ENCODE measurements at regions not wholly inside any gene's neighbourhood (a gene's known extent, or its start where the extent isn't known, plus 50 kb on each side); places are given as distances from the start of the nearest gene placed in this dataset.

GRCh38 chr5:166595274-166595951 lies 1696.0 kb upstream of the WWC1 start:
- no peak overlapping the region for H3K4me3 ChIP-seq (ENCODE audit: control extremely low read depth in 1 of 5, extremely low read depth in 1 of 5, insufficient read depth in 1 of 5, low read depth in 2 of 5, low read length in 4 of 5)
- H3K4me2 ChIP-seq (replicated peaks; ENCODE audit: low read depth, low read length, poor library complexity, severe bottlenecking) = no peak overlapping the region
- no peaks in the 10 kb centered on the region for H4K20me1 ChIP-seq (ENCODE audit: control insufficient read depth, insufficient read depth, low read length, poor library complexity, severe bottlenecking)
- H3K4me3 Mint-ChIP-seq = no peak overlapping the region
- no peaks in the 10 kb centered on the region for H3K4me1 Mint-ChIP-seq
- H3K27ac ChIP-seq (ENCODE audit: low read length in 2 of 2) = no peak overlapping the region
- ChIA-PET POLR2A (no interaction called here), CTCF (no interaction called here)
- no peak overlapping the region for H3K27ac Mint-ChIP-seq
- TF ChIP-seq EZH2 (IDR thresholded peaks at IDR 0.05; ENCODE audit: borderline replicate concordance, insufficient read depth, low read depth, low read length, poor library complexity, severe bottlenecking) (no peak), CTCF (IDR thresholded peaks at IDR 0.05) (no peak)
- H3K4me1 ChIP-seq (ENCODE audit: control insufficient read depth in 2 of 2, insufficient read depth in 2 of 2, low read length in 2 of 2) = no peaks in the 10 kb centered on the region
- WGBS (ENCODE audit: insufficient coverage) = 67% methylated on average over 1 of the region's 7 CpGs
- no peak overlapping the region for H3K9ac ChIP-seq (ENCODE audit: low read length)
- H3K27me3 ChIP-seq (replicated peaks in 1 of 4; ENCODE audit: control extremely low read depth in 1 of 4, control insufficient read depth in 3 of 4, insufficient read depth in 4 of 4, low read length in 3 of 4) = no peaks in the 10 kb centered on the region
- H3K9me3 ChIP-seq (ENCODE audit: control extremely low read depth in 1 of 3, control insufficient read depth in 2 of 3, insufficient read depth in 1 of 3, low read length in 2 of 3) = peaks cover 0 to 7% (median 0%) of the 10 kb centered on the region in 3 donors
- H3K36me3 ChIP-seq (replicated peaks in 1 of 2; ENCODE audit: control extremely low read depth in 1 of 2, control insufficient read depth in 1 of 2, extremely low read depth in 1 of 2, insufficient read depth in 2 of 2, low read length in 1 of 2) = no peaks in the 10 kb centered on the region
- no peak for DNase-seq
- no peak for ATAC-seq (ENCODE audit: low read depth)
- H3K27me3 Mint-ChIP-seq = no peaks in the 10 kb centered on the region
- intact Hi-C loops (cut with micrococcal nuclease) = no loop called here
- H2AFZ ChIP-seq (ENCODE audit: insufficient read depth, low read depth, low read length, poor library complexity, severe bottlenecking) = no peak overlapping the region
- no peaks in the 10 kb centered on the region for H3K79me2 ChIP-seq (ENCODE audit: control insufficient read depth, insufficient read depth, low read length)
- peaks cover 10% of the 10 kb centered on the region for H3K9me3 Mint-ChIP-seq (ENCODE audit: insufficient read depth)

- no peak overlapping the region for H3K4me3 ChIP-seq (ENCODE audit: control extremely low read depth in 1 of 5, extremely low read depth in 1 of 5, insufficient read depth in 1 of 5, low read depth in 2 of 5, low read length in 4 of 5)
- H3K27me3 Mint-ChIP-seq = no peaks in the 10 kb centered on the region
- ATAC-seq (ENCODE audit: low read depth) (no peak), DNase-seq (no peak)
- peaks cover 10% of the 10 kb centered on the region for H3K9me3 Mint-ChIP-seq (ENCODE audit: insufficient read depth)
- H3K9me3 ChIP-seq (ENCODE audit: control extremely low read depth in 1 of 3, control insufficient read depth in 2 of 3, insufficient read depth in 1 of 3, low read length in 2 of 3) = peaks cover 0 to 7% (median 0%) of the 10 kb centered on the region in 3 donors
- WGBS (ENCODE audit: insufficient coverage) = 100% methylated on average over 2 of the region's 7 CpGs
- POLR2A ChIA-PET = no interaction called here
- H3K4me2 ChIP-seq (replicated peaks; ENCODE audit: low read depth, low read length, poor library complexity, severe bottlenecking) = no peak overlapping the region
- H3K36me3 ChIP-seq (replicated peaks in 1 of 2; ENCODE audit: control extremely low read depth in 1 of 2, control insufficient read depth in 1 of 2, extremely low read depth in 1 of 2, insufficient read depth in 2 of 2, low read length in 1 of 2) = no peaks in the 10 kb centered on the region
- no peaks in the 10 kb centered on the region for H3K27me3 ChIP-seq (replicated peaks in 1 of 4; ENCODE audit: control extremely low read depth in 1 of 4, control insufficient read depth in 3 of 4, insufficient read depth in 4 of 4, low read length in 3 of 4)
- no peak overlapping the region for H3K9ac ChIP-seq (ENCODE audit: low read length)
- intact Hi-C loops (cut with micrococcal nuclease) = no loop called here
- no peaks in the 10 kb centered on the region for H3K4me1 Mint-ChIP-seq
- no peak overlapping the region for H2AFZ ChIP-seq (ENCODE audit: insufficient read depth, low read depth, low read length, poor library complexity, severe bottlenecking)
- H3K27ac Mint-ChIP-seq = no peak overlapping the region
- H4K20me1 ChIP-seq (ENCODE audit: control insufficient read depth, insufficient read depth, low read length, poor library complexity, severe bottlenecking) = no peaks in the 10 kb centered on the region
- H3K4me1 ChIP-seq (ENCODE audit: control insufficient read depth in 2 of 2, insufficient read depth in 2 of 2, low read length in 2 of 2) = no peaks in the 10 kb centered on the region
- CTCF ChIA-PET = no interaction called here
- no peaks in the 10 kb centered on the region for H3K79me2 ChIP-seq (ENCODE audit: control insufficient read depth, insufficient read depth, low read length)
- H3K4me3 Mint-ChIP-seq = no peak overlapping the region
- TF ChIP-seq EZH2 (IDR thresholded peaks at IDR 0.05; ENCODE audit: borderline replicate concordance, insufficient read depth, low read depth, low read length, poor library complexity, severe bottlenecking) = no peak
- TF ChIP-seq CTCF (IDR thresholded peaks at IDR 0.05) = no peak
- no peak overlapping the region for H3K27ac ChIP-seq (ENCODE audit: low read length in 2 of 2)
Observed at GRCh38 chr5:166596043-166596442, 1695.4 kb upstream of the WWC1 start.
